Keratinocyte (primary cell): ENCODE measurements at regions not wholly inside any gene's neighbourhood (a gene's known extent, or its start where the extent isn't known, plus 50 kb on each side); places are given as distances from the start of the nearest gene placed in this dataset.

Source experiments
- DNase-seq: peaks from one replicate; pipeline ENCODE4 v3.0.0-alpha.2; 2011; ENCODE audit warnings: low read depth, missing footprints, low spot score
- FAIRE-seq: peaks from 2 replicates; lab custom pipeline; 2011; peaks lifted over from hg19 to GRCh38; lab: Jason Lieb, UNC
- H2AFZ ChIP-seq: 2 replicates; pipeline ENCODE4 v1.6.0; 2012; ENCODE audit warnings: low read length, control low read depth, inconsistent platforms; ENCODE audit not compliant: control insufficient read depth
- H3K27ac ChIP-seq: 2 replicates; pipeline ENCODE4 v1.5.1; 2011; ENCODE audit warnings: low read length; ENCODE audit not compliant: control insufficient read depth, insufficient read depth
- H3K27me3 ChIP-seq: 3 replicates; pipeline ENCODE4 v1.6.0; 2011; ENCODE audit warnings: low read length; ENCODE audit not compliant: control insufficient read depth, insufficient read depth; ENCODE audit errors: extremely low read depth
- H3K36me3 ChIP-seq, 2 experiments: 2 replicates in 1 of 2; 3 replicates in 1 of 2; pipeline ENCODE4 v1.5.1; 2011; ENCODE audit warnings: low read length in 2 of 2, mild to moderate bottlenecking in 1 of 2; ENCODE audit not compliant: control insufficient read depth in 2 of 2, insufficient read depth in 2 of 2; ENCODE audit errors: extremely low read depth in 1 of 2
- H3K4me1 ChIP-seq: 3 replicates; pipeline ENCODE4 v1.5.1; 2011; ENCODE audit warnings: low read length; ENCODE audit not compliant: control insufficient read depth, insufficient read depth; ENCODE audit errors: extremely low read depth
- H3K4me2 ChIP-seq: 3 replicates; pipeline ENCODE4 v1.6.0; 2011; ENCODE audit warnings: low read depth, low read length; ENCODE audit not compliant: control insufficient read depth, insufficient read depth; ENCODE audit errors: extremely low read depth
- H3K4me3 ChIP-seq, 3 experiments: fragments of 200-600 bp in 1 of 3; sonication (generic) in 1 of 3; 2 replicates in 2 of 3; 3 replicates in 1 of 3; pipeline ENCODE4 v1.5.1; 2011 to 2016; ENCODE audit warnings: low read length in 3 of 3, mild to moderate bottlenecking in 3 of 3, control low read depth in 2 of 3, inconsistent platforms in 1 of 3, low read depth in 1 of 3, mixed read lengths in 1 of 3, mixed run types in 1 of 3, moderate library complexity in 1 of 3; ENCODE audit not compliant: control insufficient read depth in 2 of 3, insufficient read depth in 2 of 3; ENCODE audit errors: extremely low read depth in 1 of 3
- H3K79me2 ChIP-seq: 2 replicates; pipeline ENCODE4 v1.6.0; 2012; ENCODE audit warnings: low read length; ENCODE audit not compliant: control insufficient read depth, insufficient read depth
- H3K9ac ChIP-seq: 3 replicates; pipeline ENCODE4 v1.6.0; 2011; ENCODE audit warnings: low read length; ENCODE audit not compliant: control insufficient read depth, insufficient read depth; ENCODE audit errors: extremely low read depth
- H3K9me1 ChIP-seq: 3 replicates; pipeline ENCODE4 v1.6.0; 2011; ENCODE audit warnings: low read length; ENCODE audit not compliant: control insufficient read depth, insufficient read depth; ENCODE audit errors: extremely low read depth
- H3K9me3 ChIP-seq: 2 replicates; pipeline ENCODE4 v1.5.1; 2012; ENCODE audit warnings: low read depth, low read length; ENCODE audit not compliant: control insufficient read depth
- H4K20me1 ChIP-seq: 3 replicates; pipeline ENCODE4 v1.6.0; 2011; ENCODE audit warnings: low read length; ENCODE audit not compliant: control insufficient read depth, insufficient read depth; ENCODE audit errors: extremely low read depth
- EZH2 ChIP-seq: IDR thresholded peaks from one replicate; pipeline ENCODE4 v1.6.1; 2012; ENCODE audit warnings: inconsistent platforms, mild to moderate bottlenecking, low read length, moderate library complexity
- dilution Hi-C: fragments of 300-500 bp; cut with MboI; formaldehyde crosslinking; loops from one replicate; pipeline ENCODE4 v1.7.0; 2020; ENCODE audit warnings: low sequenced_read_pairs; ENCODE audit not compliant: extremely low pct_ligation_motif_present
- TF ChIP-seq, protein P1 (sequence below), 3 experiments: IDR thresholded peaks in 1 of 3; conservative IDR thresholded peaks in 1 of 3; optimal IDR thresholded peaks in 1 of 3; 2 replicates in 2 of 3; 3 replicates in 1 of 3; pipeline versions ENCODE3 to v1.5.1; 2011; ENCODE audit warnings: low read length in 3 of 3, mild to moderate bottlenecking in 3 of 3, moderate library complexity in 2 of 3, control low read depth in 1 of 3, inconsistent platforms in 1 of 3; ENCODE audit not compliant: insufficient read depth in 2 of 3; ENCODE audit errors: extremely low read depth in 1 of 3

DNA sequence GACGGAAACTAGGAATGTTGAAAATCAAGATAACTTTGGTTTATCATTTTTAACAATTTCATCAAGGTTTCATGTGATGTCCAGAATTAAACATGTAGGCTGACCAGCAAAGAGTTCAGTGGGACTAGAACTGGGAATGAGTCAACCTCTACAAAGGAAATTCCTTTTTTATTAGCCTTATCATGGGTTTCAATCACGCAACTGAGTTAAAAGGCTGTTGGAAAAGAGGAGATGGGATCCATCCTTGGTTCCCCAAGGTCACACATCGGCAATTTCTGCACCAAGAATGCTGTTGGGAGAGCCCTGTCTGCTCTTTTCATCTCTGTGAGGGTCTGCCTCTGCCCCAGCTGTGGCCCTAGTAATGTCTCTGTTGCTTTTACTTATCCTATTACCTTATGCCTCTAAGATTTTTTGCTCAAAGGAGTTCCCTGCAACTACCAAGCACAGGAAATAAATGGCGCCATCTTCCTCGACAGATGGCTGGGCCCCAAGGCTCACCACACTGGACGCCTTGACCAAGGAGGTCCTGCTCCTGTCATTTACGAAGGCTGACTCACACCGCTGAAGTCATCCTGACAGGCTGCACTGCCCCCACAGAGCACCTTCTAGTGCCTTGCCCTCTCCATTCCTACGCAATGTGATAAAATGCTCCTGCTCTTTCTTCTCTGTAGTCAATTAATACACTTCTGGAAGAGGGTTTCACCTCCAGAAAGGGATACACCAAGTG is 367.4 kb downstream of the GXYLT1 start:
- H3K79me2 ChIP-seq = no peaks in the 10 kb centered on the region
- H2AFZ ChIP-seq = no peak overlapping the region
- H3K4me1 ChIP-seq = no peaks in the 10 kb centered on the region
- H3K4me2 ChIP-seq = no peak overlapping the region
- no peaks in the 10 kb centered on the region for H4K20me1 ChIP-seq
- no peaks in the 10 kb centered on the region for H3K9me1 ChIP-seq
- dilution Hi-C loops = no loop called here
- TF ChIP-seq EZH2 = no peak
- TF ChIP-seq, protein P1, sequence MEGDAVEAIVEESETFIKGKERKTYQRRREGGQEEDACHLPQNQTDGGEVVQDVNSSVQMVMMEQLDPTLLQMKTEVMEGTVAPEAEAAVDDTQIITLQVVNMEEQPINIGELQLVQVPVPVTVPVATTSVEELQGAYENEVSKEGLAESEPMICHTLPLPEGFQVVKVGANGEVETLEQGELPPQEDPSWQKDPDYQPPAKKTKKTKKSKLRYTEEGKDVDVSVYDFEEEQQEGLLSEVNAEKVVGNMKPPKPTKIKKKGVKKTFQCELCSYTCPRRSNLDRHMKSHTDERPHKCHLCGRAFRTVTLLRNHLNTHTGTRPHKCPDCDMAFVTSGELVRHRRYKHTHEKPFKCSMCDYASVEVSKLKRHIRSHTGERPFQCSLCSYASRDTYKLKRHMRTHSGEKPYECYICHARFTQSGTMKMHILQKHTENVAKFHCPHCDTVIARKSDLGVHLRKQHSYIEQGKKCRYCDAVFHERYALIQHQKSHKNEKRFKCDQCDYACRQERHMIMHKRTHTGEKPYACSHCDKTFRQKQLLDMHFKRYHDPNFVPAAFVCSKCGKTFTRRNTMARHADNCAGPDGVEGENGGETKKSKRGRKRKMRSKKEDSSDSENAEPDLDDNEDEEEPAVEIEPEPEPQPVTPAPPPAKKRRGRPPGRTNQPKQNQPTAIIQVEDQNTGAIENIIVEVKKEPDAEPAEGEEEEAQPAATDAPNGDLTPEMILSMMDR (optimal IDR thresholded peaks at IDR 0.05 in 1 of 3, IDR thresholded peaks at IDR 0.05 in 1 of 3, conservative IDR thresholded peaks at IDR 0.05 in 1 of 3; ENCODE audit: extremely low read depth in 1 of 3, insufficient read depth in 2 of 3, low read length in 3 of 3) = no peak
- DNase-seq (no peak), FAIRE-seq (no peak)
- no peak overlapping the region for H3K27ac ChIP-seq
- H3K9ac ChIP-seq = no peak overlapping the region
- H3K4me3 ChIP-seq = no peak overlapping the region
- H3K9me3 ChIP-seq = no peaks in the 10 kb centered on the region
- no peaks in the 10 kb centered on the region for H3K27me3 ChIP-seq
- no peaks in the 10 kb centered on the region for H3K36me3 ChIP-seq

DNA sequence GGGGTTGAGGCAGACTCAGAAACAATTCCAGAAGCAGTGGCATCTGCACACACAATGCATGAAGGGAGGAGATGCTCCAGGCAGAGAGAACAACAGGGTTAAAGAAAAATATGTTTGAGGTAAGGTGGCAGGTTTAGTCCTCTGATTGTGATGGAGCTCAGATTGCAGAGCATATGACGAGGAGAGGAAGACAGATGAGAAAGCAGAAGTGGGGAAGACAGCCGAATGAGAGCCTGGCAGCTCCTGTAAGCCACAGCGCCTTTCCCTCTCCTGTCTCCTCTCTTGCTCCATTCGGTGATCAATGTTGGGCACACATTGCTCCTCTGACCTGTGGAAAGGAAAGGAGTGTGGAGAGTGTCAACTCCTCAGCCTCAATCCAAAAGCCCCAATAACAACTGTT is 372.2 kb downstream of the GXYLT1 start:
- Histone ChIP-seq H3K4me1 (no peaks in the 10 kb centered on the region), H3K27ac (no peak overlapping the region), H3K27me3 (no peaks in the 10 kb centered on the region), H3K4me2 (no peak overlapping the region), H4K20me1 (no peaks in the 10 kb centered on the region), H3K36me3 (no peaks in the 10 kb centered on the region), H2AFZ (no peak overlapping the region), H3K9me1 (no peaks in the 10 kb centered on the region), H3K79me2 (no peaks in the 10 kb centered on the region), H3K9me3 (no peaks in the 10 kb centered on the region), H3K4me3 (no peak overlapping the region), H3K9ac (no peak overlapping the region)
- TF ChIP-seq, protein P1 (optimal IDR thresholded peaks at IDR 0.05 in 1 of 3, IDR thresholded peaks at IDR 0.05 in 1 of 3, conservative IDR thresholded peaks at IDR 0.05 in 1 of 3; ENCODE audit: extremely low read depth in 1 of 3, insufficient read depth in 2 of 3, low read length in 3 of 3) = no peak
- no peak for TF ChIP-seq EZH2
- DNase-seq (no peak), FAIRE-seq (no peak)
- dilution Hi-C loops = no loop called here
